SIG-M5 treated with dmso at 0.1 percent for 504 hours (cell line): ENCODE measurements at regions not wholly inside any gene's neighbourhood (a gene's known extent, or its start where the extent isn't known, plus 50 kb on each side); places are given as distances from the start of the nearest gene placed in this dataset.
"Not testable (repeated sequence)": the region's sequence is repeated elsewhere in the genome, so short reads cannot be mapped to it uniquely, and the experiment has no call there.

Source experiments
- DNase-seq: peaks from one replicate; lab custom pipeline; 2025; ENCODE audit not compliant: unreplicated experiment; lab: John Stamatoyannopoulos, UW

DNA sequence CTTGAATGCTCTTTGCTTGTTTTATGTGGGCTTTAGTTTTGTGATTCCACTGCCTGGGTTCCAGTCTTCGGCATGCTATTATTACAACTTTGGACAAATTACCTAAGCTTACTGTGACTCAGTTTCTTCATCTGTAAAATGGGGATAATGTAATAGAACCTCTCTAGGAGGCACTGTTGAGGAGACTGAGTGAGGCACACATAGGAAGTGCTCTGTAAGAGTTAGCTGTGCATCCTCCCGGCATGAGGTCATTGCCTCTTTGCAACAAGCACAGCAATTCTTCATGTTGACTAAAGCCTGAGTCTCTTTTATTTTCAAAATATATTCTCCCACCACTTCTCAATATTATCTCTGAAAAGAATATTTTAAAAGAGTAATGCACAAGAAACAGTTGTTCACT lies 227.4 kb downstream of the DLEU7 start:
- DNase-seq = no peak

DNA sequence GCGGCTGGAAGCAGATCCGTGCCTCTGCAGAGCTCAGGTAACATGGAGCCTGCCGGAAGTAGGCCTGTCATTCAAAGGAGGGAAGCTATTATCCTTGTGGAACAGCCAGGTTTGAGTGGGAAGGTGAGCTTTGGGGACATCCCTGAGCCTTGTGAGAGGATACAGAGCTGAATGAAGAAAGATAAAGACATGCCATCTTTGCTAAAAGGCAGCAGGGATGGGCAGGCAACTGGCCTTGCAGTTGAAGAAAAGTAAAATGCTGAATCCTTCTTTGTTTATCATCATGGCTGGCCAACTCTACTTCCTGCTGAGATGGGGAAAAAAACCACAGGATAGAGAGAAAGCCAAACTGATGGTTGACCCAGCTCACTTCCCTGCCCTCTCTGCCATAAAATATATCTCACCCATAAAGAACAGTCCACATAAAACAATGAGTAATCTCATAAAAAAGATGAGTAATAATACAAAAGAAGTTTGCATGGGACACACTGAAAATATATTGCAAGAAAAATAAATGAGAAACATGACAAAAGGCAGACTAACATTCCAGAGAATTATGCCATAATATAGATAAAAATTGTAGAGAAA lies 226.3 kb downstream of the DLEU7 start:
- DNase-seq = peak; percentile 21

DNA sequence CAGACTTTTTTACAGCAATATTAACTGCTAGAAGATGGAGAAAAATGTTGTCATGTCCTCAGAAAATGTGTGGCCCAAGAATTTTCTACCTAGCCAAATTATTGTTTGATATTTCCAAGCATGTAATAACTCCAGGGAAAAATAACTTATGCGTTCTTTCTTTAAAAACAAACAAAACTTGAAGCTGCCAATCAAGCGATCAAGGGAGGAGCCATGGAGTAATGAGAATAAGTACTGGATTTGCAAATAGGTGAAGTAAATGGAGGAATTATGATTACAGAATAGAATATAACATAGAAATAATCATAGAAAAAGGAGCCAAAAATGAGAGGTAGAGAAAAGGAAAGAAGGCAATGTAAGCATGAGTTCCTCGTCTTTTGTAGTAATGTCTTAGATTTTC lies 225.3 kb downstream of the DLEU7 start:
- DNase-seq = no peak

DNA sequence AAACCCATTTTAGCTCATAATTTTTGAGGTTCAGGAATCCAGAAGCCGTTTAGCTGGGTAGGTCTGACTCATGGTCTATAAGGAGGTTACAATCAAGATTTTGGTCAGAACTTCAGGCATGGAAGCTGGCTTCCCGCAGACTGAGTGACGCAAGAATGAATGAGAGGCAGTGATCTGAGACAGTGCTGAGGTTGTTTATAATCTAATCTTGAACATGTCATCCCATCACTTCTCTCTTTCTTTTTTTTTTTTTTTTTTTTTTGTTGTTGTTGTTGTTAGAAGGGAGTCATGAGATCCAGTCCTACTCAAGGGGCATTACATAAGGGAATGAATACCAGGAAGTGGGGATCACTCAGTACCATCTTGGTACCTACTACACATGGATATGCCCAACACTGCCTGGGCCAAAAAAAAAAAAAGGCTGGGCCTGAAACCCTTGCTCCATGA lies 217.4 kb downstream of the DLEU7 start:
- peak; percentile 87 for DNase-seq

DNA sequence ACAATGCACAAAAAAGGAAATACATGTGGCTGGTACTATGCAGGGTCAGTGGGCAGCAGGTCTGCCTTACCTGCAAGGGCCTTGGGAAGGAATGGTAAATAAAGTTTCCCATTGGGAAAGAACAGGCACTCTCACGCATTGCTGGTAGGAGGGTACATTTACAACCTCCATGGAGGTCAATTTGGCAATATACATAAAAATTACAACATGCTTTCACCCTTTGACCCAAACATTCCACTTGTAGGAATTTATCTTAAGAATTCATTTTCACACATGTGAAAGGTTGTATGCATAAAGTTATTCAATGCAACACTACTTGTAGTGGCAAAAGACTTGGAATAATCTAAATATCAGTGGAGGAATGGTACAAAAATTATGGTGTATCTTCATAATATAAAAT lies 216.4 kb downstream of the DLEU7 start:
- DNase-seq = no peak

DNA sequence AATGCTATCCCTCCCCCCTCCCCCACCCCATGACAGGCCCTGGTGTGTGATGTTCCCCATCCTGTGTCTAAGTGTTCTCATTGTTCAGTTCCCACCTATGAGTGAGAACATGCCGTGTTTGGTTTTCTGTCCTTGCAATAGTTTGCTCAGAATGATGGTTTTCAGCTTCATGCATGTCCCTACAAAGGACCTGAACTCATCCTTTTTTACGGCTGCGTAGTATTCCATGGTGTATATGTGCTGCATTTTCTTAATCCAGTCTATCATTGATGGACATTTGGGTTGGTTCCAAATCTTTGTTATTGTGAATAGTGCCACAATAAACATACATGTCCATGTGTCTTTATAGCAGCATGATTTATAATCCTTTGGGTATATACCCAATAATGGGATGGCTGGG lies 215.0 kb downstream of the DLEU7 start:
- not testable (repeated sequence) for DNase-seq

DNA sequence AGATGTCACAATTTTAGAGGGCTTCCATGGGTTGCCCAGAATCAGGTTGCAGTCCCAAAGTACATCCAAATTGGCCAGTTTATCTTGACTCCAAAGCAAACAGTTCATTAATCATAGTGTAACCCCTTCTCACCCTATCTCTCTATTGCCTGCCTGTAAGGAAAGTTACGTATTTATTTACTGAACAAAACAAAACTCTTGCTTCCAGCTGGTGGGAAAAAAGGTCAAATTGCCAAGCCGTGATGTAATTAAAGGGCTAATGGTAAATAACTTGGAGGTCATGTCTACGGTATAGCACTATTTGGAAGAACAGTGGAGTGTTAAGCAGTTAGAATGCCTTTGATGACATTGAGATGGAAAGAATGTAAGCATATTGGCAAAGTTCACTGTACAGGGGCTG lies 214.0 kb downstream of the DLEU7 start:
- DNase-seq = peak; percentile 1

DNA sequence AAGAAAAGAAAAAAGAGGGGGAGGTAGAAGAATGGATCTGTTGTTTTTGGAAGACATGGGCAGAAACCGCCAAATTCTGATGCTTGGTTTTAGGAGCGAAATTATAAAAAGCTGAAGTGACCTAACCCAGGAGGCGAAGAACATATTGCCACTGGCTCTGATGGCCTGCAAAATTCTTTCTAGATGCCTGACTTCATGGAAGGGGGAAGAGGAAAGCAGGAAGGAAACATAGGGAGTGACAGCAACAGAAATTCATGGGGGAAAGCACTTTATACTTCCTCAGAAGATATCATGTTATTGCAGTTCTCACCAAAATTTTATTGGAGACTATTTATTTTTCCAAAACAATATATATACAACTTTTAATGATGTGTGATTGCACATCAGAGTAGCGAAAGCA lies 213.5 kb downstream of the DLEU7 start:
- DNase-seq = no peak

DNA sequence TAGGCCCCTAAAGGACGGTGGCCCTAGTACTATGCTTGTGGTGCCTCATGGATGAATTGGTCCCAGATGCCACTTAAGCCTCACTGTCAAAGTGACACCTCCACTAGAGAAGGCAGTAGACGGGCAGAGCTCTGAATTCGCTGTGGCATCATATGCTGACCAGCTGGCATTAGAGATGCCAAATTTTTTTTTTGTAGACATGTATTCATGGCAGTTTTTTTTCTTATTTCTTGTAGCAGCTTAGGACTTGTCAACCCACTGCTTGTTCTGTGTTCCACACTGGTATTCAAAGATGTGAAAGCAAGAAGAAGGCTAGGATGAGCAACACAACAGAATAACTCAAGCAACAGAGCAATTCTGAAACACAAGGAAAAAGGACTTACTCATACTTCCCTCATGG lies 212.5 kb downstream of the DLEU7 start:
- no peak for DNase-seq

DNA sequence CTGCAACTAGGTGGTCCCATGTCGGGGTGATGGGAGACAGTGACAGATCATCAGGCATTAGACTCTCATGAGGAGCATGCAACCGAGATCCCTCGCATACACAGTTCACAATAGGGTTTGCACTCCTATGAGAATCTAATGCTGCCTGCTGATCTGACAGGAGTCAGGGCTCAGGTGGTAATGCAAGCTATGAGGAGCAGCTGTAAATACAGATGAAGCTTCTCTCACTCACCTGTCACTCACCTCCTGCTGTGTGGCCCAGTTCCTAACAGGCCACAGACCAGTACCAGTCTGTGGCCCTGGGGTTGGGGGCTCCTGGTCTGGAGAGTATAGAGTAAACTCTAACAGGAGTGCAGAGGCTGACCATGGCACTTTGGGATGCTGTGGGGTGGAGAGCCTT lies 209.2 kb downstream of the DLEU7 start:
- no peak for DNase-seq

DNA sequence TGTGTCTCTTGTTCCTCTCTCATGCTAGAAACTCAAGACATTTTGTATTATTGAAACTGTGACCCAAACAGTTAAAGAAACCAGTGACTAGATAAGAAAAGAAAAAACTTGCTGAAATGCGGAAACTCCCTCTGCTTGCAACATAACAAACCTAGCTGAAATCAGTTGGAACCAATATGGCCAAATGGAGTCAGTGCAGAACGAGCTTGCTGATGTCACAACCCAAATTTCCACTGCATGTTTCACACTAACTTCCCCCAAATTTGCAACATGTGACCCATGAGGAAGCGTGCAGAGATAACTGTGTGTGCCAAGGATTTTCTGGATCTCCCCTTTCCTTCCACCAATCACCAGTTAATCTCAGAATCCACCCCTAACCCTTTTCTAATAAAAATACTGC lies 208.0 kb downstream of the DLEU7 start:
- peak; percentile 99 for DNase-seq

DNA sequence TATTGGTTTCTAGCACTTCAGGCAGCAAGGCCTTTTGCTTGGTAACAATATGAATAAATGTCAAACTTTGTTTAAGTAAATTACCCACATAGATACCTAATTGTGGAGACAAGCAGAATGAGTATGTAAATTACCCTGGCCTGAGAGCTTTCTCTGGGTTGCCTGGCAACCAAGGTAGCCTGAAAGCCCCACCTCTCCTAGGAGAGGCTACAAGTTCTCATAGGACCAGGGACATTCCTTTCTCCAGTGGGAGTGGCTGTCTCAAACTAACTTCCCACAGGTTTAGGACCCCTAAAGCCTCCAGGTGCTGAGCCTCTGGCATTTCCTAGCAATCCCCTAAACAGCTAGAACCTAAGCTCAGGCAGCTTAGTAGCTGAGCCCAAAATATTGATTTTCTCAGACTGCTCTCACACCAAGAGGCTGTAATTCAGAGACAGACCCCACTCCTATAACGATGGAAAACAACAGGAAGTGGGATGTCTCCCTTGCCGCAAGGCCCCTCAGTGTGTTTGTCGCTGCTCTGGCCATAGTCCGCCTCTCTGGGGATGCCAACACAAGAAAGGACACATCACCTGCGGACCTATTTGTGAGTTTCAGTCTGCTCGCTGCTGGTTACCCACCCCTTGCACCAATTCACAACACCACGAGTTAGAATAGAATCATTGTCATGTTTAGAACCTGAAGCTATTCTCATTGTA lies 207.3 kb downstream of the DLEU7 start:
- DNase-seq = peak; percentile 23

DNA sequence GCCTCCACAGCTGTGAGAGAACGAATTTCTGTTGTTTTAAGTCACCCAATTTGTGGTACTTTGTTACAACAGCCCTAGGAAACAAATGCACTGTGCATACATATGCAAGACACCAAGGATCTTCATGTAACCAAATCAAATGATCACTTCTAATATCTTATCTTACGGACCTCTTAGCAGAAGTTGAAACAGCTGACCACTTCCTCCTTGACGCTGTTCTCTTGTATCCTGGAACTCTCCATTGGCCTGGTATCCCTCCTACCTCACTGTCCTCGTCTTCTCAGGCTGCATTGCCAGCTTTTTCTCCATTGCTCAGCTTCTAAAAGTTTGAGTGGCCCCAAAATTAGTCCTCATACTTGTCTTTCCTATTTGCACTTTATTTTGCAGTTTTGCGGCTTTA lies 200.4 kb downstream of the DLEU7 start:
- DNase-seq = no peak

DNA sequence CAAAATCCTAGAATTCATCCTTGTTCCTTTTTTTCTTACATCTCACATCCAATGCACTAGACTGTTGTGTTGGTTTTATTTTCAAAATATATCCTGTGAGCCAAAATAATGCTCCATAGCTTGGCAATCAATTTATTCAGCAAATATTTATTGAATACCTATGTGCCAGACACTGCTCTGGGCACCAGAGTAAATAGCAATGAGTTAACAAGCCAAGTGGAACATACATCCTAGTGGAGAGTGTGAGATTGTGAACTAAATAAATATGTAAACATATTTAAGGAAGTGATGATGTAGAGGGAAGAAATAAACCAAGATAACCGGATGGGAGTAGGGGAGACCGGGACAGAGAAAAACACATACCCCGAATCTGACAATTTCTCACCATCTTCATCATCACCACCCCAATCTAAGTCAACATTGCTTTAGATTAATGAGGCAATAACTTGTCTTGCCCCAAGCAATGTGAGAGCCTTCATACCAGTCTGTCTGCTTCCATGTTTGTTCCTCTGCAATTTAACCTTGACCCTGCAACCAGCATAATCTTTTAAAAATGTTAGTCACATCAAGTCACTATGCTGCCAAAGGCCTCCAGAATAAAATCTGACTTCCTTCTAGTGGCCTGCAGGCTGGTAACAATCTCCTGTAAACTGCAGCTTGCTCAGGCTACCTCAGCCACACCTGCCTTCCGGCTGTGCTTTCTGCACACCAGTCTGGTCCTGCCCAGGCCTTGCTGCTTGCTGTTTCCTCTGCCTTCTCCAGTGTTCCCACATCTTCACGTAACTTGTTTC lies 199.2 kb downstream of the DLEU7 start:
- peak; percentile 45 for DNase-seq

DNA sequence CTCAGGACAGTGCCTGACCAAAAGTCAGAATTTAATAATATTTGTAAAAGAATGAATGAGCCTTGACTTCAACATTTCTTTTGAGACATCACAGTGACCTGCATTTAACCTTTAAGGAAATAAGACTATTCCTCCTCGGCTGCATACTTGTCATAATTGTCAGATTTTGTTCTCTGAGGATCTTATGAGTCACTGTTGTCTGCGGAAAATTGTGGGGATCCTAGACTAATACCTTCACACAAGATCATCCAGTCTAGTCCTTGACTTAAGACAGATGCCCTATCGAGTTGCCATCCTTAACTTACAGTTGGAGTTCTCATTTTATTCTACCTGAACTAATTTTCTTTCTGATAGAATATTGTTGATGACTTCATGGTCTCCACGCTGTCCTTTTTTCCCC lies 198.4 kb downstream of the DLEU7 start:
- no peak for DNase-seq

DNA sequence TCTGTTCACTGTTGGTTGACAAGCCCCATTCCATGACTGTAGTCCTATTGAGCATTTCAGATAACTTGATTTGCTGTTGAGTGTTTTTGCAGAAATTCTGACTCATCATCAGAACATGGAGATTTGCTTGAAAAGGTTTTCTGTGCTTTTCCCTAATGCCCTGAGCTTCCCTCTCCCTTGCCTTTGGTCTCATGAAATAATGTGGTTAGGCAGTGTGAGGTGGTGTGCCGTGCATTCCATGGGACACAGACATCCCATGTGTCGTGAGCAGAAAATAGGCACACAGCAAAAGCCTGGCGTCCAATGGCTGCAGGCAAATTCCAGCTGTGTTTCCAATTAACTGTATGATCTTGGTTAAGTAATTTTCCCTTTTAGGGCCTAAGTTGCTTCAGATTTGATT lies 197.4 kb downstream of the DLEU7 start:
- no peak for DNase-seq

DNA sequence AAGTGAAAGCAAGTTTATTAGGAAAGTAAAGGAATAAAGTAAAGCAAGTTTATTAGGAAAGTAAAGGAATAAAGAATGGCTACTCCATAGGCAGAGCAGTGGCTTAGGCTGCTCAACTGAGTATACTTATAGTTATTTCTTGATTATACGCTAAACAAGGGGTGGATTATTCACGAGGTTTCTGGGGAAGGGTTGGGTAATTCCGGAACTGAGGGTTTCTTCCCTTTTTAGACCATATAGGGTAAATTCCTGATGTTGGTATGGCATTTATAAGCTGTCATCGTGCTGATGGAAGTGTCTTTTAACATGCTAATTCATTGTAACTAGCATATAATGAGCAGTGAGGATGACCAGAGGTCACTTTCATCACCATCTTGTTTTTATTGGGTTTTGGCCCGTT lies 194.3 kb downstream of the DLEU7 start:
- no peak for DNase-seq

DNA sequence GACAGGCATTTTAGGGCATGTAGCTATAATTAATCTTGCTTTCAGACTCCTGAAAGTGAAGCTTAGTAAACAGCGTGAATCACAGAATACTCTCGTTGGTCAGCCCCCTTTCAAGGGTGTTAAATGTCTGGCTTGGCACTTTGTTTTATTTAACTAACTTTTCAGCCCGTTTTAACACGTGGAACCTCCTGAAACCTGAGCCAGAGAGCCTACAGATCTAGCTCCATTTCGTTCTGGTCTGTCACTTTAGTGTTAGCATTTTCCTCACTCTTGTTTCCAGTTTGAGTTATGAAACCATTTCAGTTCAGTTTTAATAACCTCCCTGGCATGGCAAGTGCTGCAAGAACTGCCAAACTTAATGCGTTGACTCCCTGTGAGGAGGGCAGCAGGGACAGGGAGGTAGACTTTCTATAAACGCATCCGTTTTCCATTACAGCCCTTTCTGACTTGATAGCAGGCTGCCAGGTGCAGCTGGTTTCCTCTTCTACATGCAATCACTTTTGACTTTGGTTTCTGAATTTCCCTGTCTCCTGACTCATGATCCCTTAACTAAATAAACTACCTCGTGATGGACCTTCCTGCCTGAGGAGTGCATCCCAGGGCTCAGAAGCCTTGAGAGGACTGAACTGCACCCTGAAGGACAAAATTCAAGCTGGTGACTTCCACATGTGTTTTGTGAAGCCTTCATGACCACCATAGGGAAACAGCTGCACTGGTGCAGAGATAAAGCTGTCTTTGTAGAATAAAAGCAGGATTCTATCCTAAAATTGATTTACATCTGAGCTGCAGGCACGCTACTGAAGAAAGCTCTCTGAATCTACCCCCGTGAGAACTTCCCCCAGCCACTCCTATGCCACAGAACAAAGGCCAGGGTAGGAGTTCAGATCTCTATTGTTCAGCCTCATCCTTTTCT lies 192.6 kb downstream of the DLEU7 start:
- no peak for DNase-seq

DNA sequence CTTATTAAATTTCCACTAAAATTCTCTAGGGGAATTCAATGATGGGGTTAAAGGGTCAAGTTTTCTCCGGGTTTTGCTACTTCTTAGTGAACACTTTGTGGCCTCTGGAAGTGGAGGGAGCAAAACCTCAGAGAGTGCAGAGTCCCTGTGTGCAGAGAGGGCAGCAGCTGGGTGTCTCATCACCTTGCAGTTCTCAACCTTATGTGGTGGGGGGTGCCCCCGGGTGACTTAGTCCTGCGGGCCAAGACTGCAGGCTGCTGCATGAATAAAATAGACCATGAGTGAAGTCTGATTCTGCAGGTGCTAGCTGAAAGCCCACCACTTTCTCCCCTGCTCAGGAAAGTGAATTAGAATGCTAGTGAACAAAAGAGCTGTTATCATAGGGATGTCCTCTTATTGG lies 191.6 kb downstream of the DLEU7 start:
- no peak for DNase-seq

DNA sequence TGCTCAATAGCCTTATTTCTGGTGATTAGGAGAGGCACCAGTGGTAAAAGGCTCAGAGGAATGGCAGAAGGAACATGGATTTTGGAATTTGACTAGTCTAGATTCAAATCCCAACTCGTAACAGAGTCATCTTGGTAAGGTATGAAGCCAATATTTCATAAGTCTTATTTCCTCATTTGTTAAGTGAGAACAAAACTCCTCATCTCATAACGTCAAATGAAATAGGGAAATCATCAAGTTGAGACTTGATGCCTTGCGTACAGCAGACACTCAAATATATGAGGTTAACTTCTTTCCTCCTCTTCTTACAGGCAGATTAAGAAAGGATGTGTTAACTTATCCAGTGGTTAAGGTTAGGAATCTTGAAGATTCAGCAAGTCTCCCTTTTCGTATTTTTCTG lies 189.2 kb downstream of the DLEU7 start:
- DNase-seq = peak; percentile 45

DNA sequence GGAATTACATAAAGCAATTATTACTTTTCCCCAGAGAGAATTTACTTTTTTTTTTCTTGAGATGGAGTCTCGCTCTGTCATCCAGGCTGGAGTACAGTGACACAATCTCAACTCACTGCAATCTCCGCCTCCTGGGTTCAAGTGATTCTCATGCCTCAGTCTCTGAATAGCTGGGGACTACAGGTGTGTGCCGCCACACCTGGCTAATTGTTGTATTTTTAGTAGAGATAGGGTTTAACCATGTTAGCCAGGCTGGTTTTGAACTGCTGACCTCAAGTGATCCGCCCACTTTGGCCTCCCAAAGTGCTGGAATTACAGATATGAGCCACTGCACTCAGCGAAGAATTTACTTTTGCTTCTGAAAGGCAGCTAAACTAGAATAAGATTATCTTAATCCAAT lies 181.6 kb downstream of the DLEU7 start:
- DNase-seq = not testable (repeated sequence)
